ENCODE measurements at regions not wholly inside any gene's neighbourhood (a gene's known extent, or its start where the extent isn't known, plus 50 kb on each side); places are given as distances from the start of the nearest gene placed in this dataset.

- no peak for TF ChIP-seq EP300 (IDR thresholded peaks at IDR 0.05)
- TF ChIP-seq CTCF (IDR thresholded peaks at IDR 0.05) = no peak
- no peak for TF ChIP-seq POLR2A (IDR thresholded peaks at IDR 0.05)
Measured at GRCh38 chr4:19739101-19739651, 512.5 kb upstream of the SLIT2 start.
